Heart left ventricle (tissue), 13 donors: ENCODE measurements at regions not wholly inside any gene's neighbourhood (a gene's known extent, or its start where the extent isn't known, plus 50 kb on each side); places are given as distances from the start of the nearest gene placed in this dataset.

Experiments
- CTCF ChIP-seq, 12 donors: fragments of 200-600 bp; sonication (generic) in 4 of 12; IDR thresholded peaks; one replicate each; pipeline versions ENCODE4 v1.5.0 to v1.8.0; 2018 to 2022; ENCODE audit warnings: antibody characterized with exemption in 12 of 12, mild to moderate bottlenecking in 5 of 12
- POLR2A ChIP-seq, 2 donors: fragments of 450-650 bp; IDR thresholded peaks; one replicate each; pipeline ENCODE4 v1.6.1; 2017; ENCODE audit warnings: antibody characterized with exemption in 2 of 2, mild to moderate bottlenecking in 2 of 2, moderate library complexity in 2 of 2
- donor health status: ischemic (EF 13 %, LVEDD 7.1; RV severe dilation, severe dysfunction).
- donor health status: DM: no; HTN: yes; CAD: no.
- donor health status: DM: no; HTN: no; CAD: no.
- donor health status: ischemic (EF 25% LVEDD 6.9; RV normal size, moderate dysfunction).
- donor health status: ischemic (EF 25% LVEDD 5.7; RV mildly dilated, moderate dysfunction).
- donor health status: ischemic (EF 35%, LVEDD 5.7; RV mildly dilated, moderate dysfunction).
- donor health status: nonischemic (EF 11% LVEDD 7.7; RV severe dilation, severe dysfunction).
- donor health status: DM: yes; HTN: yes; CAD: no.
- donor health status: PGD.
- donor health status: ischemic (EF 29% LVEDD 5.4; RV normal size, mild dysfunction).
- donor health status: nonischemic (EF 23%, LVEDD 6.1; RV moderate dilation, normal function).

- no peak for TF ChIP-seq CTCF (IDR thresholded peaks at IDR 0.05)
- no peak for TF ChIP-seq POLR2A (IDR thresholded peaks at IDR 0.05)
Measured at GRCh38 chr13:26829716-26830115, 69.1 kb upstream of the GPR12 start.
